Trophoblast cell (in vitro differentiated cells and primary cell): ENCODE measurements at regions not wholly inside any gene's neighbourhood (a gene's known extent, or its start where the extent isn't known, plus 50 kb on each side); places are given as distances from the start of the nearest gene placed in this dataset.

Source experiments
- DNase-seq, 2 donors: peaks; one replicate each; pipeline ENCODE4 v3.0.0-alpha.2; 2016
- H2AFZ ChIP-seq: 2 replicates; pipeline ENCODE4 v1.6.1; 2013; ENCODE audit warnings: low read length, moderate library complexity, mild to moderate bottlenecking; ENCODE audit not compliant: insufficient read depth, poor library complexity
- H2AK5ac ChIP-seq: 2 replicates; pipeline ENCODE4 v1.6.1; 2013; ENCODE audit warnings: mild to moderate bottlenecking, low read length
- H2BK120ac ChIP-seq: 2 replicates; pipeline ENCODE4 v1.6.1; 2013; ENCODE audit warnings: low read length, mild to moderate bottlenecking, moderate library complexity; ENCODE audit not compliant: insufficient read depth, poor library complexity
- H2BK12ac ChIP-seq: 2 replicates; pipeline ENCODE4 v1.6.1; 2013; ENCODE audit warnings: mild to moderate bottlenecking, low read length, moderate library complexity
- H2BK5ac ChIP-seq: 2 replicates; pipeline ENCODE4 v1.6.1; 2013; ENCODE audit warnings: low read length, low read depth, moderate library complexity, mild to moderate bottlenecking; ENCODE audit not compliant: poor library complexity
- H3K14ac ChIP-seq: 2 replicates; pipeline ENCODE4 v1.6.1; 2013; ENCODE audit warnings: mild to moderate bottlenecking, low read length
- H3K18ac ChIP-seq: 2 replicates; pipeline ENCODE4 v1.6.1; 2013; ENCODE audit warnings: mild to moderate bottlenecking, low read length
- H3K23ac ChIP-seq: 2 replicates; pipeline ENCODE4 v1.6.1; 2013; ENCODE audit warnings: low read length
- H3K27ac ChIP-seq: 2 replicates; pipeline ENCODE4 v1.5.1; 2013; ENCODE audit warnings: low read depth, mild to moderate bottlenecking, inconsistent platforms, low read length, moderate library complexity
- H3K27me3 ChIP-seq: 2 replicates; pipeline ENCODE4 v1.6.1; 2013; ENCODE audit warnings: inconsistent platforms, mild to moderate bottlenecking, low read length, moderate library complexity; ENCODE audit not compliant: insufficient read depth
- H3K36me3 ChIP-seq, 2 experiments: 1 replicate in 1 of 2; 2 replicates in 1 of 2; pipeline ENCODE4 v1.6.1; 2013; ENCODE audit warnings: low read length in 2 of 2, mild to moderate bottlenecking in 2 of 2, moderate library complexity in 1 of 2; ENCODE audit not compliant: insufficient read depth in 2 of 2, control insufficient read depth in 1 of 2
- H3K4ac ChIP-seq: 2 replicates; pipeline ENCODE4 v1.6.1; 2013; ENCODE audit warnings: low read depth, mild to moderate bottlenecking, low read length, moderate library complexity
- H3K4me1 ChIP-seq, 2 experiments: 1 replicate in 1 of 2; 2 replicates in 1 of 2; pipeline ENCODE4 v1.6.1; 2013; ENCODE audit warnings: low read length in 2 of 2, mild to moderate bottlenecking in 2 of 2, moderate library complexity in 1 of 2; ENCODE audit not compliant: insufficient read depth in 2 of 2, control insufficient read depth in 1 of 2
- H3K4me2 ChIP-seq: 2 replicates; pipeline ENCODE4 v1.6.1; 2013; ENCODE audit warnings: inconsistent platforms, mild to moderate bottlenecking, low read length, moderate library complexity
- H3K4me3 ChIP-seq: 2 replicates; pipeline ENCODE4 v1.5.1; 2013; ENCODE audit warnings: mild to moderate bottlenecking, low read depth, low read length, inconsistent platforms
- H3K79me1 ChIP-seq: one replicate; pipeline ENCODE4 v1.6.1; 2013; ENCODE audit warnings: low read length
- H3K79me2 ChIP-seq: 2 replicates; pipeline ENCODE4 v1.6.1; 2013; ENCODE audit warnings: low read length, mild to moderate bottlenecking; ENCODE audit not compliant: control insufficient read depth, insufficient read depth, poor library complexity
- H3K9ac ChIP-seq: 2 replicates; pipeline ENCODE4 v1.6.1; 2013; ENCODE audit warnings: mild to moderate bottlenecking, low read length
- H3K9me3 ChIP-seq: 2 replicates; pipeline ENCODE4 v1.6.1; 2013; ENCODE audit warnings: low read depth, mild to moderate bottlenecking, control low read depth, inconsistent platforms, low read length; ENCODE audit not compliant: insufficient read depth
- H4K12ac ChIP-seq: 2 replicates; pipeline ENCODE4 v1.6.1; 2013; ENCODE audit warnings: low read depth, mild to moderate bottlenecking, low read length, moderate library complexity
- H4K8ac ChIP-seq: 2 replicates; pipeline ENCODE4 v1.6.1; 2013; ENCODE audit warnings: low read depth, mild to moderate bottlenecking, low read length, moderate library complexity
- H4K91ac ChIP-seq: one replicate; pipeline ENCODE4 v1.6.1; 2013; ENCODE audit warnings: low read depth, mild to moderate bottlenecking, low read length, moderate library complexity
- WGBS: extraction: QIAGEN DNeasy Blood & Tissue Kit; methylation state at CpG from one replicate; pipeline ENCODE4 v1.1.7; 2013; ENCODE audit warnings: missing lambda C conversion rate; ENCODE audit not compliant: insufficient read length, insufficient coverage; ENCODE audit errors: extremely low coverage; 5-methylcytosine and 5-hydroxymethylcytosine counted together

DNA sequence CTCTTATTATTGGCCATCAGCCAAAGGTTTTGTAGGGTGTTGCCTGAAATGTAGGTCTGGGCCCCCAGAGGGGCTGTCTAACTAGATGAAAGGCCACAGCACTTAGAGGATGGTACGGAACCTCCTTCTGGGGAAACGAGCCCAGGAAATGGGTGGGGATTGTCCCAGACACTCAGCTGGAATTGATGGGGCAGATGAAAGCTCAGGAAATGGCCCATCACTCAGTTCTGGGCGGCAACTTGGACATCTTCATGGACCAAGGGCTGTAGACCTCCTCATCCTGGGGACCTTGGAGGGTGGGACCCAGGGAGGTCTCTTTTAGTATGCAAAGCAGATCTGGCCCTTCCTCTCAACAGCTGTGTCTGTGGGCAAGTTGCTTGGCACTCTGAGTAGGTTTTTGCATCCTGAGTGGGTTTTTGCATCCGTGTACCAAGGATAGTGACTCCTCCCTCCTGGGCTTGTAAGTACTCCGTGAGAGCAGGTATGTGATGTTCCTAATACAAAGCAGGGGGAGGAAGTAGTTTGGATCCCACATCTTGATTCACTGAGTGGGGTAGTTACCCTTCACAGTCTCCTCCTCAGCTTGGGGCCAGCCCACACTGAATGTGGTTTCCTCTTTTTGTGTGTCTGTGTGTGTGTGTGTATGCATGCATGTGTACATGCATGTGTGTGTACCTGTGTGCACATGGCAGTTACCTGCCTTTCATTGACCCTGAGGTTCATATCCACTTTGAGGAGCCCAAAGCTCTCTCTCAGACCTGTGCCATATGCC, 292.0 kb downstream of the RPLP1 start:
- Histone ChIP-seq H4K12ac (no peak overlapping the region), H2BK12ac (no peak overlapping the region), H3K14ac (no peak overlapping the region), H2AFZ (no peak overlapping the region), H3K27ac (no peak overlapping the region), H2AK5ac (no peak overlapping the region), H3K9ac (no peak overlapping the region), H3K79me2 (no peaks in the 10 kb centered on the region), H3K23ac (no peak overlapping the region), H3K4ac (no peak overlapping the region), H3K27me3 (no peaks in the 10 kb centered on the region), H3K4me1 (peaks cover 0 to 5% of the 10 kb centered on the region in 2 experiments), H4K8ac (no peak overlapping the region), H3K18ac (no peak overlapping the region), H2BK120ac (no peak overlapping the region), H3K79me1 (no peaks in the 10 kb centered on the region), H3K4me2 (no peak overlapping the region), H3K9me3 (peaks cover 1% of the 10 kb centered on the region), H3K36me3 (no peaks in the 10 kb centered on the region), H4K91ac (no peak overlapping the region), H3K4me3 (no peak overlapping the region), H2BK5ac (no peak overlapping the region)
- WGBS, result no CpG with 5 or more reads among the region's 5 CpGs
- DNase-seq, result no peak

DNA sequence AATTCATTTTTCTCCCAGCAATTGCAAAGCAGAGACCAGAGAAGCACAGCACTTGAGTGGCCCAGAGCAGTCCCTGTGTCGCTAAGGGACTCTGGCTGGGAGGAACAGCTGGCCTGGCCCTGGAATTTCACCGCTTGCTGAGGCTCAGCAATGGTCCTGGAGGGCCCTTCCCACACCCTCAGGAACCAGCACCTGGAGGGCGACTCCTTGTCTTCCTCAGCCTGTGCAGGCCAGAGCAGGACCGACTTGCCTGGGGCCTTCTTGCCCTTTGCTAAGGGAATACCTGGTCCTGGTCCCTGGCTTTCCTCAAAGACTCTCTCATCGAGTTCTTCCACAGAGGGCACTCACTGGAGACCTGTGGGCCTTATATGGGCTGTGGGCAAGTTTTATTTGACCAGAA, 294.6 kb downstream of the RPLP1 start:
- no peaks in the 10 kb centered on the region for H3K27me3 ChIP-seq
- H3K9me3 ChIP-seq, result no peaks in the 10 kb centered on the region
- no peak overlapping the region for H3K18ac ChIP-seq
- no peak overlapping the region for H3K23ac ChIP-seq
- H3K79me2 ChIP-seq, result no peaks in the 10 kb centered on the region
- H3K36me3 ChIP-seq, result no peaks in the 10 kb centered on the region
- H2BK5ac ChIP-seq, result no peak overlapping the region
- no peak overlapping the region for H2BK120ac ChIP-seq
- H3K4me1 ChIP-seq, result peaks cover 0 to 5% of the 10 kb centered on the region in 2 experiments
- no peak overlapping the region for H4K12ac ChIP-seq
- no peak overlapping the region for H3K27ac ChIP-seq
- no peaks in the 10 kb centered on the region for H3K79me1 ChIP-seq
- DNase-seq, result no peak
- no peak overlapping the region for H3K4me3 ChIP-seq
- no peak overlapping the region for H4K8ac ChIP-seq
- no peak overlapping the region for H2AK5ac ChIP-seq
- no peak overlapping the region for H3K4me2 ChIP-seq
- no peak overlapping the region for H4K91ac ChIP-seq
- no peak overlapping the region for H3K14ac ChIP-seq
- H3K4ac ChIP-seq, result no peak overlapping the region
- no peak overlapping the region for H3K9ac ChIP-seq
- no peak overlapping the region for H2AFZ ChIP-seq
- no peak overlapping the region for H2BK12ac ChIP-seq
- WGBS, result no CpG with 5 or more reads among the region's 5 CpGs

DNA sequence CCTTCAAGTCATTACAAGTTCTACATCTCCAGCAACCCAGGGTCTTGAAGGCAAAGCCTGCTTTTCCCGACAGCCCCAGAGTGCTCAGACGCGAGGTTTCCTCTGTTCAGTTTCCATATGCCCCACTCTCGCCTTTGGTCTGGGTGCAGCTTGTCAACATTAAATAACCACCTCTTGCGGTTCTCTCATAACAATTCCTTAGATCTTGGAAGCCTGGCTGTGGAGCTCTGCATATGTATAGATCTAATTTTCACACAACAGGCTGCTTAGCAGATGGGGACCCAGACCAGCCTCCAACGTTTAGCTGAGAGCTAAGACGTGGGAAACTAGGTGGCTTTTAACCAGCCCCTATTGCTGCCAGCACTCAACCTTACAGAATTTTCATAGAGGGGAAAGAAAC, 295.5 kb downstream of the RPLP1 start:
- H3K4me3 ChIP-seq, result no peak overlapping the region
- WGBS, result no CpG with 5 or more reads among the region's 7 CpGs
- no peak overlapping the region for H2AK5ac ChIP-seq
- no peak for DNase-seq
- H3K79me1 ChIP-seq, result no peaks in the 10 kb centered on the region
- H3K4ac ChIP-seq, result no peak overlapping the region
- no peak overlapping the region for H2BK120ac ChIP-seq
- H2BK5ac ChIP-seq, result no peak overlapping the region
- H3K9me3 ChIP-seq, result no peaks in the 10 kb centered on the region
- H3K14ac ChIP-seq, result no peak overlapping the region
- H3K4me2 ChIP-seq, result no peak overlapping the region
- H3K18ac ChIP-seq, result no peak overlapping the region
- H2AFZ ChIP-seq, result no peak overlapping the region
- H2BK12ac ChIP-seq, result no peak overlapping the region
- no peak overlapping the region for H3K9ac ChIP-seq
- no peaks in the 10 kb centered on the region for H3K79me2 ChIP-seq
- H4K91ac ChIP-seq, result no peak overlapping the region
- H3K36me3 ChIP-seq, result no peaks in the 10 kb centered on the region
- no peak overlapping the region for H4K8ac ChIP-seq
- no peak overlapping the region for H3K27ac ChIP-seq
- no peaks in the 10 kb centered on the region for H3K27me3 ChIP-seq
- peaks cover 0 to 5% of the 10 kb centered on the region in 2 experiments for H3K4me1 ChIP-seq
- no peak overlapping the region for H4K12ac ChIP-seq
- H3K23ac ChIP-seq, result no peak overlapping the region

DNA sequence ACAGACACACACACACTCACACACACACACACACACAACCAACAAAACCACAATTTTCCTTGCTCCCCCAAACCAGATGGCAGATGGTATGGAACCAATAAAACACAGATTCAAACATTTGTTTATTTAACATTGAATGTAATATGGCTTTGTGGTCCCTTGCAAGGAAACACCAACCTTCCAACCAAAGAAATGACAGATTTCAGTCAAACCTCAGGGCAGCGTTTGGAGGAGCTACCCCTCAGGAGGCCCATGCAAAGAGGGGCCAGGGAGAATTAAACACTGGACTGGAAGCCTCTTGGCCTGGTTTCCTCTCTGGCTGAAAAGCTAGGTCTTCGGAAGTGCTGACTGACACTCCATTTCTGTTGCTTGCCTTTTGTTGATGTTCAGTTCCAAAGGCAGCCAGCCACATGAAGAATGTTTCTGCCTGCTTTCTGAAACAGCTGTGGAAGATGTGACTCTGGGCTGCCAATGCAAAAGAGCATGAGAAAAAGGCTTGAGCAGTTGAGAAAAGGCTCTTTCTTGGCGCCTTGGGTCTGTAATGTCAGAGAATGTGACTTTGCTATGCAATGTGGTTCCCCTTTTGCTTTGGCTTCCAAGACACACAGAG, 296.1 kb downstream of the RPLP1 start:
- Histone ChIP-seq H4K12ac (no peak overlapping the region), H2AFZ (no peak overlapping the region), H3K4ac (no peak overlapping the region), H4K8ac (no peak overlapping the region), H3K14ac (no peak overlapping the region), H3K79me2 (no peaks in the 10 kb centered on the region), H3K79me1 (no peaks in the 10 kb centered on the region), H3K27ac (no peak overlapping the region), H4K91ac (no peak overlapping the region), H3K4me1 (peaks cover 0 to 5% of the 10 kb centered on the region in 2 experiments), H2BK5ac (no peak overlapping the region), H2BK120ac (no peak overlapping the region), H3K36me3 (no peaks in the 10 kb centered on the region), H3K9me3 (no peaks in the 10 kb centered on the region), H3K9ac (no peak overlapping the region), H3K23ac (no peak overlapping the region), H3K18ac (no peak overlapping the region), H2BK12ac (no peak overlapping the region), H3K4me3 (no peak overlapping the region), H3K4me2 (no peak overlapping the region), H3K27me3 (no peaks in the 10 kb centered on the region), H2AK5ac (no peak overlapping the region)
- no peak for DNase-seq
- no CpG with 5 or more reads among the region's 3 CpGs for WGBS
